ENCODE measurements at regions not wholly inside any gene's neighbourhood (a gene's known extent, or its start where the extent isn't known, plus 50 kb on each side); places are given as distances from the start of the nearest gene placed in this dataset.

GRCh38 chr9:26373616-26374015 lies 519.0 kb downstream of the CAAP1 start:
- Mint-ChIP-seq H3K4me1 (ENCODE audit: low read depth) (no peaks in the 10 kb centered on the region), H3K36me3 (ENCODE audit: low read depth) (no peaks in the 10 kb centered on the region), H3K27ac (no peak overlapping the region), H3K4me3 (no peak overlapping the region), H3K27me3 (no peaks in the 10 kb centered on the region), H3K9me3 (peaks cover 4% of the 10 kb centered on the region)
- no peak for ATAC-seq (ENCODE audit: poor library complexity)
- POLR2A ChIA-PET, result no interaction called here
- Histone ChIP-seq H3K4me3 (ENCODE audit: low read length) (no peak overlapping the region), H3K27me3 (ENCODE audit: control insufficient read depth in 1 of 2, insufficient read depth in 2 of 2, low read length in 2 of 2) (no peaks in the 10 kb centered on the region), H3K36me3 (ENCODE audit: insufficient read depth, low read length) (no peaks in the 10 kb centered on the region), H3K4me1 (ENCODE audit: insufficient read depth, low read length) (no peaks in the 10 kb centered on the region), H3K9me3 (ENCODE audit: control insufficient read depth in 1 of 2, insufficient read depth in 1 of 2, low read length in 2 of 2) (no peaks in the 10 kb centered on the region), H3K27ac (ENCODE audit: low read depth in 1 of 2, low read length in 2 of 2) (no peak overlapping the region)
- TF ChIP-seq CTCF (IDR thresholded peaks at IDR 0.05), result no peak
- intact Hi-C loops (cut with DNase I, micrococcal nuclease), result no loop called here
- no peak for DNase-seq
- CTCF ChIA-PET, result no interaction called here

GRCh38 chr9:26371236-26371635 lies 521.4 kb downstream of the CAAP1 start:
- POLR2A ChIA-PET, result no interaction called here
- Mint-ChIP-seq H3K9me3 (peaks cover 5% of the 10 kb centered on the region), H3K4me3 (no peak overlapping the region), H3K27me3 (no peaks in the 10 kb centered on the region), H3K36me3 (ENCODE audit: low read depth) (no peaks in the 10 kb centered on the region), H3K4me1 (ENCODE audit: low read depth) (no peaks in the 10 kb centered on the region), H3K27ac (no peak overlapping the region)
- Histone ChIP-seq H3K27ac (ENCODE audit: low read depth in 1 of 2, low read length in 2 of 2) (no peak overlapping the region), H3K27me3 (ENCODE audit: control insufficient read depth in 1 of 2, insufficient read depth in 2 of 2, low read length in 2 of 2) (no peaks in the 10 kb centered on the region), H3K4me3 (ENCODE audit: low read length) (no peak overlapping the region), H3K36me3 (ENCODE audit: insufficient read depth, low read length) (no peaks in the 10 kb centered on the region), H3K4me1 (ENCODE audit: insufficient read depth, low read length) (no peaks in the 10 kb centered on the region), H3K9me3 (ENCODE audit: control insufficient read depth in 1 of 2, insufficient read depth in 1 of 2, low read length in 2 of 2) (no peaks in the 10 kb centered on the region)
- intact Hi-C loops (cut with DNase I, micrococcal nuclease), result no loop called here
- DNase-seq (no peak), ATAC-seq (ENCODE audit: poor library complexity) (no peak)
- TF ChIP-seq CTCF (IDR thresholded peaks at IDR 0.05), result no peak
- CTCF ChIA-PET, result no interaction called here

- ATAC-seq (ENCODE audit: poor library complexity) (no peak), DNase-seq (no peak)
- CTCF ChIA-PET, result no interaction called here
- H3K27ac ChIP-seq (ENCODE audit: low read depth in 1 of 2, low read length in 2 of 2), result no peak overlapping the region
- Mint-ChIP-seq H3K9me3 (peaks cover 12% of the 10 kb centered on the region), H3K36me3 (ENCODE audit: low read depth) (no peaks in the 10 kb centered on the region), H3K4me1 (ENCODE audit: low read depth) (no peaks in the 10 kb centered on the region), H3K4me3 (no peak overlapping the region), H3K27ac (no peak overlapping the region), H3K27me3 (no peaks in the 10 kb centered on the region)
- H3K36me3 ChIP-seq (ENCODE audit: insufficient read depth, low read length), result no peaks in the 10 kb centered on the region
- intact Hi-C loops (cut with DNase I, micrococcal nuclease), result no loop called here
- H3K4me3 ChIP-seq (ENCODE audit: low read length), result no peak overlapping the region
- TF ChIP-seq CTCF (IDR thresholded peaks at IDR 0.05), result no peak
- no peaks in the 10 kb centered on the region for H3K27me3 ChIP-seq (ENCODE audit: control insufficient read depth in 1 of 2, insufficient read depth in 2 of 2, low read length in 2 of 2)
- POLR2A ChIA-PET, result no interaction called here
- H3K9me3 ChIP-seq (ENCODE audit: control insufficient read depth in 1 of 2, insufficient read depth in 1 of 2, low read length in 2 of 2), result no peaks in the 10 kb centered on the region
- no peaks in the 10 kb centered on the region for H3K4me1 ChIP-seq (ENCODE audit: insufficient read depth, low read length)
These were observed 523.5 kb downstream of the CAAP1 start for GRCh38 chr9:26369093-26369492.

Measured in CD4-positive, alpha-beta T cell (primary cell).